Left lung (tissue), 4 donors: ENCODE measurements at regions not wholly inside any gene's neighbourhood (a gene's known extent, or its start where the extent isn't known, plus 50 kb on each side); places are given as distances from the start of the nearest gene placed in this dataset.

Source experiments
- ATAC-seq: fragments of 200-7000 bp; cut with Tn5 transposase; one replicate; pipeline ENCODE4 v1.9.1; 2020; ENCODE audit warnings: moderate library complexity
- DNase-seq, 4 donors: peaks; one replicate each; pipeline ENCODE4 v3.0.0-alpha.2; 2013 to 2020
- H3K27ac ChIP-seq, 2 donors: fragments of 200-600 bp; sonication (generic) in 1 of 2; one replicate each; pipeline versions ENCODE4 v1.5.0 to v1.8.0; 2020 to 2021
- H3K27me3 ChIP-seq, 2 donors: fragments of 200-600 bp; sonication (generic) in 1 of 2; one replicate each; pipeline versions ENCODE4 v1.5.0 to v1.8.0; 2020 to 2021
- H3K36me3 ChIP-seq, 2 donors: fragments of 200-600 bp; sonication (generic) in 1 of 2; one replicate each; pipeline versions ENCODE4 v1.5.0 to v1.8.0; 2020 to 2021
- H3K4me1 ChIP-seq, 2 donors: fragments of 200-600 bp; one replicate each; pipeline ENCODE4 v1.8.0; 2021
- H3K4me3 ChIP-seq, 2 donors: fragments of 200-600 bp; sonication (generic) in 1 of 2; one replicate each; pipeline versions ENCODE4 v1.5.0 to v1.8.0; 2020 to 2021; ENCODE audit warnings: mild to moderate bottlenecking in 1 of 2
- H3K9me3 ChIP-seq, 2 donors: fragments of 200-600 bp; sonication (generic) in 1 of 2; one replicate each; pipeline versions ENCODE4 v1.5.0 to v1.8.0; 2020 to 2021
- intact Hi-C, 2 donors: fragments of 100-400 bp; cut with DNase I; formaldehyde crosslinking; loops; one replicate each; pipeline versions ENCODE4 v1.11.2 to v1.14.2; 2022
- TF ChIP-seq, protein P1 (sequence below), 2 donors: fragments of 200-600 bp; sonication (generic) in 1 of 2; IDR thresholded peaks; one replicate each; pipeline versions ENCODE4 v1.5.0 to v1.8.0; 2021; ENCODE audit warnings: antibody characterized with exemption in 2 of 2
- donor health status: DM: no; HTN: yes; CAD: no.
- donor health status: DM: no; HTN: no; CAD: no.

DNA sequence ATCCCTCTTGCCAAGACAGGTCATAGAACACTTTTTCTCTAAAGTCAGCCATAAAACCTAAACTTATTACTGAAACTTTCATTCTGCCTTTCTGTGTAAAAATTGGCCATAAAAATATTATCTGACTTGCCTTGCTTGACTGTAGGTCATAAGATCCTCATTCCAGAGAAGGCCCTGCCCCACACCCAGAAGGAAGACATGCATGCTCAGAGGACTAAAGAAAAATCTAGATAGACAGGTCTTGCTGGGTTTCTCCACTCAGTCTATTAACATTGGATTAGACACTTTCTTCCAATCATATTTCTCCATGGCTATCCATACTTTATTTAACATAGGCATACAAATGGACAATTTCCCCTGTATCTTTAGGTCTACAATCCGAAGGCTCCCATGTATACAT lies 1066.5 kb downstream of the SLITRK1 start:
- no peaks in the 10 kb centered on the region for H3K4me1 ChIP-seq
- H3K27ac ChIP-seq, result no peak overlapping the region
- intact Hi-C loops, result no loop called here
- DNase-seq (no peak), ATAC-seq (no peak)
- TF ChIP-seq, protein P1, sequence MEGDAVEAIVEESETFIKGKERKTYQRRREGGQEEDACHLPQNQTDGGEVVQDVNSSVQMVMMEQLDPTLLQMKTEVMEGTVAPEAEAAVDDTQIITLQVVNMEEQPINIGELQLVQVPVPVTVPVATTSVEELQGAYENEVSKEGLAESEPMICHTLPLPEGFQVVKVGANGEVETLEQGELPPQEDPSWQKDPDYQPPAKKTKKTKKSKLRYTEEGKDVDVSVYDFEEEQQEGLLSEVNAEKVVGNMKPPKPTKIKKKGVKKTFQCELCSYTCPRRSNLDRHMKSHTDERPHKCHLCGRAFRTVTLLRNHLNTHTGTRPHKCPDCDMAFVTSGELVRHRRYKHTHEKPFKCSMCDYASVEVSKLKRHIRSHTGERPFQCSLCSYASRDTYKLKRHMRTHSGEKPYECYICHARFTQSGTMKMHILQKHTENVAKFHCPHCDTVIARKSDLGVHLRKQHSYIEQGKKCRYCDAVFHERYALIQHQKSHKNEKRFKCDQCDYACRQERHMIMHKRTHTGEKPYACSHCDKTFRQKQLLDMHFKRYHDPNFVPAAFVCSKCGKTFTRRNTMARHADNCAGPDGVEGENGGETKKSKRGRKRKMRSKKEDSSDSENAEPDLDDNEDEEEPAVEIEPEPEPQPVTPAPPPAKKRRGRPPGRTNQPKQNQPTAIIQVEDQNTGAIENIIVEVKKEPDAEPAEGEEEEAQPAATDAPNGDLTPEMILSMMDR (IDR thresholded peaks at IDR 0.05), result no peak
- H3K27me3 ChIP-seq, result no peaks in the 10 kb centered on the region
- H3K4me3 ChIP-seq, result no peak overlapping the region
- H3K36me3 ChIP-seq, result no peaks in the 10 kb centered on the region
- peaks cover 0 to 22% of the 10 kb centered on the region in 2 donors for H3K9me3 ChIP-seq

DNA sequence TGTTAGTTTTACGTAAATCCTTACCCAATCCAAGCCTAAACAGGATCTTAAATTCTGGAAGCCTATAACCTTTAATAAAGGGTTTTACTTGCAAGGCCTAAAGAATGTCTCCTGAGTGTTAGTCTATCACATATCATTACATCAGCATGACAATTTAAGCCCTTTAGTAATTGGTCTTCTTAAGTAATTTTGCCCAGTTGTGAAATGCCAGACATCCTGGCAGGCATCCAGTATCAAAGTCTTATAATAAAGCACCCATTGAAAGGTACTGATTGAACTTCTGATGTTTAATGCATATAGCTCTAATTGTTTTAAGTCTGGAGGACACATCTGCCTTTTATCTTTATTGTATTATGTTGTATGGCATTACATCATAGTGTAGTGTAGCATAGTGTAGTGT lies 1078.9 kb downstream of the SLITRK1 start:
- Histone ChIP-seq H3K27me3 (no peaks in the 10 kb centered on the region), H3K9me3 (peaks cover 0 to 23% of the 10 kb centered on the region in 2 donors), H3K4me3 (no peak overlapping the region), H3K27ac (no peak overlapping the region), H3K4me1 (no peaks in the 10 kb centered on the region), H3K36me3 (no peaks in the 10 kb centered on the region)
- DNase-seq (no peak), ATAC-seq (no peak)
- TF ChIP-seq, protein P1 (IDR thresholded peaks at IDR 0.05), result no peak
- intact Hi-C loops, result no loop called here

DNA sequence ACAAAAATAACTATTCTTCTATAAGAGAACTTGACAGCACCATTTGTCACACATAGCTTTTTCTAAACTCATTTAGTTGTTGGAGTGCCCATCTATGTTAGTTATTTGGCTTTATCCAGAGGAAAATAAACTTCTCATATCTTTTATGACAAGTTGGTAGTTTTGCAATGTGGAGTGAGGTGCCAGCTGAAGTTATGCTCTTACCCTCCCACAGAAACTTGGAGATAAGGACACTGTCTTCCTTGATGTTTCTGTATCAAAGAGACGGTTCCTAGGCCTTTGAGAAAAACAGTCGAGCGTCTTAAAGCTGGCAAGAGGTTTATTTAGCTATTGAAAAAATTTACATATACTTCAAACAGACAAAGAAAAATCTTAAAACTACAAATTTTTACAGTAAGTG lies 1079.7 kb downstream of the SLITRK1 start:
- ATAC-seq, result no peak
- Histone ChIP-seq H3K36me3 (no peaks in the 10 kb centered on the region), H3K9me3 (peaks cover 0 to 15% of the 10 kb centered on the region in 2 donors), H3K4me1 (no peaks in the 10 kb centered on the region), H3K27me3 (no peaks in the 10 kb centered on the region), H3K27ac (no peak overlapping the region), H3K4me3 (no peak overlapping the region)
- no peak for DNase-seq
- intact Hi-C loops, result no loop called here
- TF ChIP-seq, protein P1 (IDR thresholded peaks at IDR 0.05), result no peak

DNA sequence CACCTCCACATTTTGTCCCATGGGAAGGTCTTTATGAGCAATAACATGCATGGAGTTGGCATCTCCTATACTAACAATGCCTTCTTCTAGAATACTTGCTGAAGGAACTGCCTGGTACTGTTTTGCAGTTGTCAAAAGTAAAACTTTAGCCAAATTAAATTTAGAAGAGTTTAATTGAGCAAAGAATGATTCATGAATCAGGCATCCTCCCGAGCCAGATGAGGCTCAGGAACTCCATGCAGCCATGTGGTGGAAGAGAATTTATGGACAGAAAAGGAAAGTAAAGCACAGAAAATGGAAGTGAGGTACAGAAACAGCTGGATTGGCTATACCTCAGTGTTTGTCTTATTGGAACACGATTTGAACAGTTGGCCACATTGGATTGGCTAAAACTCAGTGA lies 1081.9 kb downstream of the SLITRK1 start:
- Histone ChIP-seq H3K9me3 (peaks cover 0 to 3% of the 10 kb centered on the region in 2 donors), H3K36me3 (no peaks in the 10 kb centered on the region), H3K4me1 (no peaks in the 10 kb centered on the region), H3K4me3 (no peak overlapping the region), H3K27me3 (no peaks in the 10 kb centered on the region), H3K27ac (no peak overlapping the region)
- intact Hi-C loops, result no loop called here
- DNase-seq (no peak), ATAC-seq (no peak)
- TF ChIP-seq, protein P1 (IDR thresholded peaks at IDR 0.05), result no peak

DNA sequence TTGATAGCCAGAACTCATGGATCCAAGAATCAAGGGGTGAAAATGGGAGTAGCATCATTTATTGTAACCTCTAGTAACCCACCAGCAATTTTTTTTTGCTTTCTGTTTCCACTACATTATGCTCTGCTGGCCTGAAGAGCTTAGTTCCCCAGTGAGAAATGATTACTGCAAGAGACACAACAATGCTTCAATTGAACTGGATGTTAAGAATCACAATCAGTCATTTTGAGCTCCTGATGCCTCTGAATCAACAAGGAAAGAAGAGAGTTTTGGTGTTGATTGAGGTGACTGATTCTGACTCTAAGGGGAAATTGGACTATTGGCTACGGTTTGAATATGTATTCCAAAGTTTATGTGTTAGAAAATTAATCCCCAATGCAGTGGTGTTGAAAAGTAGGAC lies 1084.4 kb downstream of the SLITRK1 start:
- TF ChIP-seq, protein P1 (IDR thresholded peaks at IDR 0.05), result no peak
- intact Hi-C loops, result no loop called here
- no peaks in the 10 kb centered on the region for H3K4me1 ChIP-seq
- no peaks in the 10 kb centered on the region for H3K9me3 ChIP-seq
- no peak overlapping the region for H3K4me3 ChIP-seq
- DNase-seq, result no peak
- H3K27me3 ChIP-seq, result no peaks in the 10 kb centered on the region
- ATAC-seq, result no peak
- no peaks in the 10 kb centered on the region for H3K36me3 ChIP-seq
- H3K27ac ChIP-seq, result no peak overlapping the region
